ENCODE measurements at regions not wholly inside any gene's neighbourhood (a gene's known extent, or its start where the extent isn't known, plus 50 kb on each side); places are given as distances from the start of the nearest gene placed in this dataset.

GRCh38 chr2:72040629-72041571 lies 106.8 kb downstream of the CYP26B1 start:
- DNase-seq (ENCODE audit: insufficient read length) (no peak), FAIRE-seq (no peak)
- no peak for TF ChIP-seq POLR2A (IDR thresholded peaks at IDR 0.05; ENCODE audit: low read depth, low read length)

GRCh38 chr2:72038524-72038923 lies 109.1 kb downstream of the CYP26B1 start:
- no peak for FAIRE-seq
- DNase-seq (ENCODE audit: insufficient read length) = no peak
- no peak for TF ChIP-seq POLR2AphosphoS5 (IDR thresholded peaks at IDR 0.05; ENCODE audit: low read depth, low read length)
- TF ChIP-seq TAF1 (IDR thresholded peaks at IDR 0.05; ENCODE audit: borderline replicate concordance, low read depth, low read length) = no peak
- no peak for TF ChIP-seq POLR2A (IDR thresholded peaks at IDR 0.05; ENCODE audit: low read depth, low read length)

- DNase-seq (ENCODE audit: insufficient read length) (no peak), FAIRE-seq (no peak)
- TF ChIP-seq POLR2AphosphoS5 (IDR thresholded peaks at IDR 0.05; ENCODE audit: low read depth, low read length) = no peak
Measured at GRCh38 chr2:72037261-72037666, 110.4 kb downstream of the CYP26B1 start.

- TF ChIP-seq TAF1 (IDR thresholded peaks at IDR 0.05; ENCODE audit: borderline replicate concordance, low read depth, low read length) (no peak), POLR2AphosphoS5 (IDR thresholded peaks at IDR 0.05; ENCODE audit: low read depth, low read length) (no peak), POLR2A (IDR thresholded peaks at IDR 0.05; ENCODE audit: low read depth, low read length) (no peak)
- FAIRE-seq = no peak
- DNase-seq (ENCODE audit: insufficient read length) = no peak
Measured at GRCh38 chr2:72036595-72036994, 111.1 kb downstream of the CYP26B1 start.

- FAIRE-seq (no peak), DNase-seq (ENCODE audit: insufficient read length) (no peak)
- TF ChIP-seq POLR2AphosphoS5 (IDR thresholded peaks at IDR 0.05; ENCODE audit: low read depth, low read length) (no peak), TAF1 (IDR thresholded peaks at IDR 0.05; ENCODE audit: borderline replicate concordance, low read depth, low read length) (no peak), POLR2A (IDR thresholded peaks at IDR 0.05; ENCODE audit: low read depth, low read length) (no peak)
Measured at GRCh38 chr2:72036173-72036545, 111.5 kb downstream of the CYP26B1 start.

GRCh38 chr2:72035518-72036172 lies 112.0 kb downstream of the CYP26B1 start:
- FAIRE-seq (no peak), DNase-seq (ENCODE audit: insufficient read length) (no peak)
- TF ChIP-seq TAF1 (IDR thresholded peaks at IDR 0.05; ENCODE audit: borderline replicate concordance, low read depth, low read length) (no peak), POLR2AphosphoS5 (IDR thresholded peaks at IDR 0.05; ENCODE audit: low read depth, low read length) (no peak), POLR2A (IDR thresholded peaks at IDR 0.05; ENCODE audit: low read depth, low read length) (no peak)

- DNase-seq (ENCODE audit: insufficient read length) (no peak), FAIRE-seq (no peak)
- no peak for TF ChIP-seq POLR2AphosphoS5 (IDR thresholded peaks at IDR 0.05; ENCODE audit: low read depth, low read length)
- TF ChIP-seq TAF1 (IDR thresholded peaks at IDR 0.05; ENCODE audit: borderline replicate concordance, low read depth, low read length) = no peak
- TF ChIP-seq POLR2A (IDR thresholded peaks at IDR 0.05; ENCODE audit: low read depth, low read length) = no peak
Measured at GRCh38 chr2:72034353-72035095, 113.1 kb downstream of the CYP26B1 start.

- no peak for TF ChIP-seq TAF1 (IDR thresholded peaks at IDR 0.05; ENCODE audit: borderline replicate concordance, low read depth, low read length)
- TF ChIP-seq POLR2AphosphoS5 (IDR thresholded peaks at IDR 0.05; ENCODE audit: low read depth, low read length) = no peak
- TF ChIP-seq POLR2A (IDR thresholded peaks at IDR 0.05; ENCODE audit: low read depth, low read length) = no peak
- FAIRE-seq = no peak
- DNase-seq (ENCODE audit: insufficient read length) = no peak
Measured at GRCh38 chr2:72033636-72034035, 114.0 kb downstream of the CYP26B1 start.

- FAIRE-seq (no peak), DNase-seq (ENCODE audit: insufficient read length) (no peak)
- no peak for TF ChIP-seq POLR2A (IDR thresholded peaks at IDR 0.05; ENCODE audit: low read depth, low read length)
- TF ChIP-seq POLR2AphosphoS5 (IDR thresholded peaks at IDR 0.05; ENCODE audit: low read depth, low read length) = no peak
- no peak for TF ChIP-seq TAF1 (IDR thresholded peaks at IDR 0.05; ENCODE audit: borderline replicate concordance, low read depth, low read length)
Measured at GRCh38 chr2:72032481-72033041, 115.1 kb downstream of the CYP26B1 start.

GRCh38 chr2:72031346-72032110 lies 116.1 kb downstream of the CYP26B1 start:
- DNase-seq (ENCODE audit: insufficient read length) = no peak
- no peak for FAIRE-seq
- no peak for TF ChIP-seq POLR2AphosphoS5 (IDR thresholded peaks at IDR 0.05; ENCODE audit: low read depth, low read length)
- no peak for TF ChIP-seq TAF1 (IDR thresholded peaks at IDR 0.05; ENCODE audit: borderline replicate concordance, low read depth, low read length)
- no peak for TF ChIP-seq POLR2A (IDR thresholded peaks at IDR 0.05; ENCODE audit: low read depth, low read length)

- DNase-seq (ENCODE audit: insufficient read length) (no peak), FAIRE-seq (no peak)
- TF ChIP-seq TAF1 (IDR thresholded peaks at IDR 0.05; ENCODE audit: borderline replicate concordance, low read depth, low read length) (no peak), POLR2A (IDR thresholded peaks at IDR 0.05; ENCODE audit: low read depth, low read length) (no peak), POLR2AphosphoS5 (IDR thresholded peaks at IDR 0.05; ENCODE audit: low read depth, low read length) (no peak)
Measured at GRCh38 chr2:72028996-72029395, 118.7 kb downstream of the CYP26B1 start.
